Activated T-helper 1 cell treated with anti-CD3 and anti-CD28 coated beads, Interleukin-2, amount 50 U/mL, for 16 hours (primary cell): ENCODE measurements at regions not wholly inside any gene's neighbourhood (a gene's known extent, or its start where the extent isn't known, plus 50 kb on each side); places are given as distances from the start of the nearest gene placed in this dataset.
"Not testable (repeated sequence)": the region's sequence is repeated elsewhere in the genome, so short reads cannot be mapped to it uniquely, and the experiment has no call there.

Experiments used
- DNase-seq, 2 donors: peaks; one replicate each; pipeline ENCODE4 v3.0.0-alpha.2; 2020; ENCODE audit warnings: low read depth in 1 of 2, low spot score in 1 of 2

DNA sequence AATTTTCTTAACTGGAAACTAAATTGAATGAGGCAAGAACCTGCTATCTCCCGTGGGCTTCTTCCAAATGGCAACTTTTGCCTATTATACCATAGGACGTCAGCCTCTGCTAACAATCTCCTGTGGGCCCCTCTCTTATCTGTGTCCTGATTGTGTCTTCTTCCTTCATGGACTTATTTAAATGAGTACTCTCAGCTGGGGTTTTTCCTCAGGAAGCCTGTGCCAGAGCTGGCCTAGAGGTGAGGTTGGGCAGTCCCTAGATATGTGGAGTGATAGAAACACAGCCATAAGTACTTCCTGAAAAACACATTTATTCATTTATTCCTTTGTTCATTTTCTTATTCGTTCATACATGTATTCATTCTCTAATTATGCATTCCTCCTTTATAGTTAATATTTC, 712.5 kb upstream of the SLIT2 start:
- DNase-seq: no peak

DNA sequence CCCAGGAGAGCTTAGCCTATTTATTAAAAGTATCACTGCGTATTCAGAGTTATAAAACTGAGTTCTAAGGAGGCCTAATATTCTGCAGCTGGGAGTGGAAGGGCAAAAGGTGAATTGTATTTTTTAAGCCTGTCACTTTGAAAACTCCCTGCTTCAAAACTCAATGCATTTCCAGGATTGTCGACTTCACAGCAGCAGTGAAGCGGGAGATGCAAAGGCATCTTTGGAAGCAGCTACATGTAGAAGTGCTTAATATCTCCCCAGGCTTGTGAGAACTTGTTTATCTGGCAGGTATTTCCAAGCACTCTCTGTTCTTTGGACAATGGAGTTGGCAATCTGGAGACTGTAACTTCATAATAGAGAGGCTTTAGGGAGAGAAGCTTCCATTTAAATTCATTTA, 717.5 kb upstream of the SLIT2 start:
- DNase-seq: no peak

DNA sequence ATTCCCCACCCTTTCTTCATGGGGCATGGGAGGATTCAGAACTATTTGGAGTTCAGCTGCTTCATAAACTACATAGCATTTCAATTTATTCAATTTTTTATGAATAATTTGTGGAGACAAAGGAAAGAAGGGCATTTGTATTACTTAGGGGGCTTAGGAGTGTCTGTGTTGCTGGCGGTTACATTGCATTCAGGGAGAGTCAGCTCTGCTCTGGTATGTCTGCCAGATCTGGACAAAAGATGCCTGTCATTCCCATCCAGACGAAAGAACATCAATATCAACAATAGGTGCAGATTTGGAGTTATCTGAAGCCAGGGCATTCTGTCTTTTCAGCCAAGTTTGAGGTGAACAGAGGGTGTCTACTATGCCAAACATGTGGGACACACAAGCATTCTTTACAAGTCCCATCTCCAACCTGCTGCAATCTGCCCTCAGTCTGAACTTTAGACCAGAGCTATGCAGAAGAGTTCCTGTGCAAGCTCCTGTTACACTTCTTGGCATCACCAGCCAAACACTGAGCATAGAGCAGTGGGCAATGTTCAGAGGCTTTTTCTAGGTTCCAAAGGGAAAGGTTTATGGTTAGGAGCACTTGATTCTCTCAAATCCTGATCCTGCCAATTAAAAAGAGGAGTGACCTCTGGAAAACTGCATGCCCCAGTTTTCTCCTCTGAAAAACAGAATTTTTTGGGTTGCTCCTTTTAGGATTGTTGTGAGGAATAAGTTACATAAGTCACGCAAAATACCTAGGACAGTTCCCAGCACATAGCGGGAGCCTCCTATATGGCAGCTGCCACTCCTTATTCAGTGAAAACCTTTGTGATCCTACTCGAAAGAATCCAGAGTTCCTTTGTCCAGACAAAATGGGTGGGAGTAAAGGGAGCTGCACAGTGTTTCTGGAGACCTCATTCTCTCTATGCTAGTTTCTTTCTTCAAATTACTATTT, 719.5 kb upstream of the SLIT2 start:
- no peak for DNase-seq

DNA sequence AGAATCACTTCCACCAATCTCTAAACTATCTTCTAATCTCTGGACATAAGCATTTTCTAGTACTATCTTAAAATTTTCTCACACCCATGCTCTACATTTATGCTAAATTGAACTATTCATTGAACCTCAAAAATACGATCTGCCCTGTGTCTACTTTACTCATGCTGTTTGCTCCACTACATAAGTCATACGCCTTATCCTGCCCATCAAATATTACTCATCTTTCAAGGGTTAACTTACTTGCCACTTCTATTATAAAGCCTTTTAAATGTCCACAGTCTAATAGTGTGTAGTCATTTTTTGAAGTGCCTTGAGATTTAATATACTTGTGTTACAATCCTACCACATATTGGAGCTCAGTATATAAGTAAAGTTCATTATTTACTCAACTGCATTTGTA, 727.7 kb upstream of the SLIT2 start:
- DNase-seq: no peak

DNA sequence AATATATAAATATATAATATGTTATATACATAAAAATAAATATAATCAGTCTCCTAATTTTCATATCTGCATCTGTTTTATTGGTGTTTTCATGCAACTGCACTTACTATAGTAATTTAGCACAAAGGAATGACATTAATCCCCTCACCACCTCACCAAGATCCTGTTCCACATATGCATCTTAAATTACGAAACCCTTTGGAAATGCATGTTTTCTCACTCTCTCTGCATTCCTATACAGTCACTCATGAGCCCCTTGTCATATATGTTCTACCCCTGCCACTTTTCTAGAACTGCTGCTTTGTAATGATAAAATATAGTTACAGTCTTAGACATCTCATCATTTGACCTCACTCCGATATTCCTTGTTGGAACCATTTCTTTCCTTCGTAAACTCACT, 728.7 kb upstream of the SLIT2 start:
- DNase-seq: no peak

DNA sequence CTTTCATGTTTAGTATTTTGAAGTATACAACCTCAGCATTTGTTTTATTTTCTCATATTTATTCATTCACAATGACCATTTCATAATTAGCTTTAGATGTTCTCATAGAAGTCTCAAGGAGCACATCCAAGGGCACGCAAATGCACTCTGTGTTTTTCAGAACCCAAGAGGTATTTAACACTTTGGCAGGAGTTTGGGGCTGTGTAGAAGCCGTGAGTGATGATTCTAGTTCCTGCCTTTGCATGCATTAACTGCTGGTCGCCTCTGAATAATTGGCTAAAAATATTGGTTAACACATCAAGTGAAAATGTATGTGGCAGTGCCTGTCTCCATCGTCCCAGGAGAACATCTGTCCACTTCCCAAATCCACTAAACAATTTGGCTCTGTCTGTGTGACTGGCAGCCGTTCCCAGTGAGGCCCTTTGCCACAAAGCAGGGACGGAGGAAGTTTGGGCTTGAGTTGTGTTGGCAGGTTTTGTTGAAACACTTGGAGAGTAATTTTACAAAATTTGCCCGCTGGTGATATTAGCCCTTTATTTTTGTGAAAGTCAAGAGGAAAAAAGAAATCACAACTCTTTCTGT, 730.7 kb upstream of the SLIT2 start:
- DNase-seq: no peak

DNA sequence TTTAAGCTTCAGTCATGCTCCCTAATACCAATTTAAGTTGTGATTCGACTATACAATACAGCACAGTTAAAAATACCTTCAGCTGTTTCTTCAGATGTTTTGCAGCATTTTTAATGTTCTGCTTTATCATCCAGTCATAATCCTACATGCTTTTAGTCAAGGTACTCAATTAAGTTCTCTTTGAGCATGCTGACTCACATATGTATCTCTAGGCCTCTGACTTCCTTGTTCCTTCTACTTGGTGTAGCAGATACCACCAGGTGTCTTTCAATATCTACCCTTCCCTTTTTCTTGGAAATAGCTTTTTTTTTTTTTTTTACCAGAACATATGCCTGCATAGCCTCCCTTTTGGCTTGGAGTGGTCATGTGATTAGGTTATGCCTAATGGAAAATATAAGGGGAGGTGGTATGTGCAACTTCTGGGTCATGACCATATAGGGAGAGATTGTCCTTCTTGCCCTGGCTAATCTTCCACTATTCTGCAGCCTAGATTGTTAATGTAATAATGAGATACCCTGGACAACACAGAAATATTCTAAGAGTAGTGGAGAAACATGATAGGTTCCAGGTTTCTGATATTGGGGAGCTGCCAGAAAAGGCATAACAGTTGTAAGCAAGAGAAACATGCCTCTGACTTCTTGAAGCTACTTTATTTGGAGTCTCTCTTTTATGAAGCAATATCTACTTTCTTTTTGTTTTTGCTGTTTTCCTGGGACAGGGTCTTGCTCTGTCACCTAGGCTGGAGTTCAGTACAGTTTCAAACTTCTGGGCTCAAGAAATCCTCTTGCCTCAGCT, 737.2 kb upstream of the SLIT2 start:
- DNase-seq: no peak

DNA sequence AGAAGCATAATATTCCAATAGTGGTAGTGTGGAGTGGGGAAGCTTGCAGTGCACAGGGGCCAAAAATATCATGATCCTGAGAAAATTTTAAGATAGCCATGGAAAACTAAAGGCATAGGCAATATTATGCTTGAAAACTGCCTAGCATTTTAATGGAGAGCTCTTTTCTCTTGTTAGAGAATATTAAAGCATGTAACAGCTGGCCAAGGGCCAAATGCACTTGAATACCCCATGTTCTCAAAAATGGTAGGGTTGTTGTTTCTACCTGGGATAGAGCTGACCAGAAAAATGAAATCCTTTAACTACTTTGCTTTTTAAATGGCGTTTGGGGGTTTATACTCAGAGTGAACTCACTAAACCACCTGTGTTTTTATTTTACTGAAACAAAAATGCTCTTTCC, 739.6 kb upstream of the SLIT2 start:
- no peak for DNase-seq

DNA sequence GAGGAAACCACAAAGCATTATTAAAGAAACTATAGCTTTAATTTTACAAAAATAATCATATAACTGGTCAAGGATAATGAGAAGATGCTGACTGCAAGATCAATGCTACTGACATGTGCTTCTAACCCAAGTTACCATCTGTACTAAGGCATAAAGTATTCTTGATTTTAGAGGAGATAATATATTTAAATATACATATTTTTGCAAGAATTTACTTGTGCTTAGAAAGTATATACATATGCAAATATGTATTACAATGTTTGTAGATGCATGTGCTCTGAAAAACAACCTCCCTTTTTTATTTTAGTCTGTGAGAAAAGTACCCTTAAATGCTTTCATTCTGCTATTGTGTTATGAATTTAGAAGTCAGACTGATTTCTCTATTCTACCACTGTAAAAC, 740.7 kb upstream of the SLIT2 start:
- DNase-seq: no peak

DNA sequence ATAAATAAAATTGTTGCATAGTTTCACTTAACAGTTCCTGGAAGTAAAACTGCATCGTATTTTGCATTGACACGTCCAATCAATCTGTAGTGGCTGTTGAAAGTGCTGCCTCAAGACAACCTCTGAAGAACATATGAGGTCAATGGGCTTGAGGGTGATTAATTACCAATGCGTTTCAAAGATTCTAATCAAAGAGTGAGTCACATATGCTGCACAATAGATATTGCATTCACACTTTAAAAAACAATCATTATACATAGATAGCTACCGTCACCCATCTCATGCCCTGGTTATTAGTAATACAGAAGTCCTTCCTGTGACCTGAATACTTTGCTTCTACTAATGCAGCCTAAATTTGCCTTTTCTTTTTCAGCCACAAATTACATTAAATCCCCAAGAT, 743.3 kb upstream of the SLIT2 start:
- no peak for DNase-seq

DNA sequence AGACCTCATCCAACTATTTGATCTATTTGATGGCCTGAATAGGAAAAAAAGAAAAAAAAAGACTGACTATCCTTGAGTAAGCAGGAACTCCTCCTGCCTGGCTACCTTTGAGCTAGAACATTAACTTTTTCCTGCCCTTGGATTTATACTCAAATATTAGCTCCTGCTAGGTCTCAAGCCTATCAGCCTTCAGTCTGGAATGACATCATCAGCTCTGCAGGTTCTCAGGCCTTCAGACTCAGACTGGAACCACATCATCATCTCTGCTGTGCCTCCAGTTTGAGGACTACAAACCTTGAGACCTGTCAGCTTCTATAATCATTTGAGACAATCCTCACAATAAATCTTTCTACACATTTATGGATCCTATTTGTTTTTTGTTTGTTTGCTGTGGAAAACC, 754.0 kb upstream of the SLIT2 start:
- DNase-seq: no peak

DNA sequence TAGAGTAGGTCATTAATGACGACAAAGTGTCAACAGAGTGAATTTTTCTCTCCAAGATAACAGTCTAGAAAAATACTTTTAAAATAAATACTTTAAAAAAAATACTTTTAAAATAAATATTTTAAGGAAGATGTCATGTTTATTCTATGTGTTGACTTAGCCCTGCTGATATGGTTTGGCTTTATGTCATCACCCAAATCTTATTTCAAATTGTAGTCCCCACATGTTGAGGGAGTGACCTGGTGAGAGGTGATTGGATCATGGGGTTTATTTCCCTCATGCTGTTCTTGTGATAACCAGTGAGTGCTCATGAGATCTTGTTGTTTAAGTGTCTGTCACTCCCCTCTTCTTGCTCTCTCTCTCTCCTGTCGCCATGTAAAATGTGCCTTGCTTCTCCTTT, 754.9 kb upstream of the SLIT2 start:
- no peak for DNase-seq

DNA sequence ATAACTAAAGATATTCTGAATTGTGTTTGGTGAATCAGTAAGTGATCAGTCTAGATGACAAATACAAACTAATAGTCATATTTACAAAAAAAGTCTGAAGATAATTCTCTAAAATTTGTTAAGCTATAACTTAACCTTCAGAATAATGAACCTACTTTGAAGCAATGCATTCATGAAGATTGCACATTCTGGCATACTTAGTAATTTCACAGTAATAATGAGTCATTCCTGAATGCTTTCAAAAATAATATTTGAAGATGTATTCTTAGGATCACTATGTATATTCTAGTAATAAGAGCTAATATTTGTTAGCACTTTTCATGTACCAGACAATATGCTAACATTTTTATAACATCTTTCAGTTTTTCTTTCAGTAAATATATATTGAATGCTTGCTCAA, 756.7 kb upstream of the SLIT2 start:
- DNase-seq: no peak

DNA sequence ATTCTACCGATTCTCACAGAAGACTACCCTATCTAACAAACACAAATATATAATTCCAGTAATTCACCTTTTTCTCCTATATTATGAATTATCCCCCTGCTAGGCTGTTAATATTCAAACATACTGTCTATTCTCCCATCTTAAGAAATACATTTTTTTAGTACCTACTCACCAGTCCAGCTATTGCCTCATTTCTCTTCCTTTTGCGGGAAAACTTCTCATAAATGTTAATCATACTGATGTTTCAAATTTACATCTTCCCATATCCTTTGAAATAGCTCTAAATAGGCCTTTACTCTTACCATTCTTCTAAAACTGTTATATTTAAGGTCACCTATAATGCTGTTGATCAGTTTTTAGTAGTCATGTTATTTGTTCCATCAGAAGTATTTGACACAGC, 759.1 kb upstream of the SLIT2 start:
- DNase-seq: no peak

DNA sequence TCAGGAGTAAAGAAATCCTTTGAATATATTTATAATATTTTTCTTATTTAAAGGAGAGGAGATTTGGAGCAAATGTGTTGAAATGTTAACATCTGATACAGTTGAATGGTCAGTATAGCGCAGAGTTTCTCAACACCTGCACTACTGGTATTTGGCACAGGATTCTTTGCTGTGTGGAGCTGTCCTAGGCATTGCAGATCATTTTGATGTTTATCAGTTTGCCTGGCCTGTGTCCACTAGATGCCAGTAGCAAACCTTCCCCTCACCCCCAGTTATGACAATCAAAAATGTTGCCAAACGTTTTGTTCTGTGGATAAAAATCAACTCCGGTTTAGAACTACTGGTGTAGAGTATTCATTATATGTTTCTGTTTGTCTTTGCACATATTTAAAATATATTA, 765.3 kb upstream of the SLIT2 start:
- no peak for DNase-seq

DNA sequence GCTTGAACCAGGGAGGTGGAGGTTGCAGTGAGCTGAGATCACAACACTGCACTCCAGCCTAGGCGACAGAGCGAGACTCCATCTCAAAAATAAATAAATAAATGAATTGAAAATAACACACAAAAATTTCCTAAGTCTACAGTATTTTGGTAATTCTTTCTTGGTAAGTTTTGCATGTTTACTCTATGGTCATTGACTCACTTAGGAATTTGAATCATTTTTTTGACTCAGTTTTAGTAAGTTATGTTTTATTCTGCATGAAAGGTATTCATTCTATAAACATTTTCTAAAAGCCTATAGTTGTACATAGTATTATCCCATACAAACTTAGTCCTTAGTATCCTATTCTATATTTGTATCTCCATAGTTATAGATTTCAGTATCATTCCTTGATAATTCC, 772.9 kb upstream of the SLIT2 start:
- DNase-seq: no peak

DNA sequence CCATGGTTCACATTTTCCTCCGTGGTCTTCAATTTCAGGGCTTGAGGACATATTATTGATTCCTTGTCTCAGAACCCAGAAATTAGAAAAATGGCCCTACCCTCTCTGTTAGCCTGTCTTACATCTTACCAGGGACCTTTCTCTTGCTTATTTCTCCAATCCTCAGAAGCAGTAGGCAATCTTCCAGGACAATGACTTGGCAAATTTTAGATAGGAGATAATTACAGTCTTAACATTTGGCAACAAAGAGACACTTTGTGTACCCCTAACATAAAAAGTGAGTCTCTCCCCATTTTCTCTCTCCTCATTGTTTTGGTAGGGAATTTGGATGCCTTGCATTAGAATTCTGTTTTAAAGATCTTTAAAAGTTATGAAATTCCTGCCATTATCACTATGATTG, 778.1 kb upstream of the SLIT2 start:
- no peak for DNase-seq

DNA sequence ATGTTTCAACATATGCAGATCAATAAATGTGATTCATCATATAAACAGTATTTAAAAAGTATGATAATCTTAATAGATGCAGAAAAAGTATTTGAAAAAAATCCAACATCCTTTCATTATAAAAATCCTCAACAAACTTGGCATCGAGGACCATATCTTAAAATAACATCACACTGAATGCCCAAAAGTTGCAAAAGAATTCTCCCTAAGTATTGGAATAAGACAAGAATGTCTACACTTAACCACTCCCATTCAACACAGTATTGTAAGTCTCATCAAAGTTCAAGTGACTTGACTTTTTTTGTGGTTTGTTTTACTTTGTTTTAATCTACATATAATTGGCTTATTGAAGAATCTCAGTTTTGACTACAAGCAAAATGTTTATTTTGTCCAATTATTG, 779.0 kb upstream of the SLIT2 start:
- no peak for DNase-seq

DNA sequence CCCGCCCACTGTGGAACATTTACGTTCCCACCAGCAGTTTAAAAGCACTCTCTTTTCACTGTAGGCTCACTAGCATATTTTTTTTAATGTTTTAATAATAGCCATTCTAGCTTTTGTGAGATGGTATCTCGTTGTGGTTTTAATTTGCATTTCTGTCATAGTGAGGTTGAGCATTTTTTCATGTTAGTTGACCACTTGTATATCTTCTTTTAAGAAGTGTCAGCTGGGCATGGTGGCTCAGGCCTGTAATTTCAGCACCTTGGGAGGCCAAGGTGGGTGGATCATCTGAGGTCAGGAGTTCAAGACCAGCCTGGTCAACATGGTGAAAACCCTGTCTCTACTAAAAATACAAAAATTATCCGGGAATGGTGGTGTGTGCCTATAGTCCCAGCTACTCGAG, 781.7 kb upstream of the SLIT2 start:
- not testable (repeated sequence) for DNase-seq

DNA sequence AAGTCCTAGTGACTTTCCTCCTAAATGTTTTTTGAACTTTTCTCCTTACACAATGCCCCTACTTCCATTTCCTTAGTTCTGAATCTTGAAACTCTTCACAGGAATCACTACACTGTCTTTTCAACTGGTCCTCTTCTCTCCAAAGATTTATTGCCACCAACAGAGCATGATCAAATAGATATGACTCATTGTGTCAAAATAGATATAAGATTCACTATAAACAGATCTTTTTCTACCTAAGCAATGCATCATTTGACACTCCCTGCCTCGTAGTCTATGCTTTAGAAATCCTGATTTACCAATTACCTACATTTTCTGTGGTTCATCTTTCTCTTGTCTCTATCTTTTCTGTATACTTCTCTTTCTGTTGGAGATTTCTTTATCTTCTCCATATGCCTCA, 789.6 kb upstream of the SLIT2 start:
- DNase-seq: no peak

DNA sequence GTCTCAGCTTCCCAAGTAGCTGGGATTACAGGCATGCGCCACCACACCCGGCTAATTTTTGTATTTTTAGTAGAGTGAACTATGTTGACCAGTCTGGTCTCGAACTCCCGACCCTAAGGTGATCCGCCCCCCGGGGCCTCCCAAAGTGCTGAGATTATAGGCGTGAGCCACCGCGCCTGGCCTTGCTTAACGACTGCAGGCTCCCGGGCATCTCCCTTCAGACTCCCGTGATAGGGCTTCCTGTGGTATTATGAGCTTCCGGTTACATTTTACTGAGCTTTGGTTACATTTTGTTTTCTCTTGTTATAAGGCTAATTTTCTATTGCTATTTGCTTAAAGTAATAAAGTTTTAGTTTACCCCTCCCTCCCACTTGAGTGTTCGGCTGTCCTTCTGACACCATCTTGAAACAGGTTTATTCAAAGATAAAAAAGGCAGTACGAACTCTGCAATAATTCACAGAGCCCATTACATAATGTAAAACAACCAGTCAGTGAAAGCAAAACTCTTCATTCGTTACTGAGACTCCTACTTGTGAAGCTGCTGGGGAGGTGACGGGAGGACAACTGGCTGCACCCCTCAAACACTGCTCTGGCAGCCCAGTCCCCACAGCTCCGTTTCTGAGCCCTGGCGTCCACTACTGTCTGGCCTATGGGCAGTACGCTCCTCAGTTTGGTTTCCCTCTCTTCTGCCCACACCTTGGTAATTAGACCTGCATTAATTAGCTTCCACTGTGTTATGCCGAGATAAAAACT, 795.7 kb upstream of the SLIT2 start:
- DNase-seq: no peak
